H1 (cell line): ENCODE measurements at regions not wholly inside any gene's neighbourhood (a gene's known extent, or its start where the extent isn't known, plus 50 kb on each side); places are given as distances from the start of the nearest gene placed in this dataset.

ENCODE experiments used
- CBX8 ChIP-seq: fragments of 300-800, 300-1000 bp; sonication (generic); IDR thresholded peaks from 2 replicates; pipeline ENCODE4 v1.7.1; 2016; ENCODE audit warnings: low read depth, low read length, borderline replicate concordance

- no peak for TF ChIP-seq CBX8
These were observed 499.1 kb downstream of the NFIB start (continued) for GRCh38 chr9:13814647-13815400.
